Peyer's patch (tissue), 4 donors: ENCODE measurements at regions not wholly inside any gene's neighbourhood (a gene's known extent, or its start where the extent isn't known, plus 50 kb on each side); places are given as distances from the start of the nearest gene placed in this dataset.
A peak's percentile ranks its signal among the peaks of the same experiment; 100 is the strongest.

ENCODE experiments used
- DNase-seq, 3 donors: peaks; one replicate each; pipeline ENCODE4 v3.0.0-alpha.2; 2017 to 2019
- H3K27ac ChIP-seq, 4 donors: fragments of 200-600 bp; sonication (generic); one replicate each; pipeline ENCODE4 v1.5.1; 2016 to 2019
- H3K27me3 ChIP-seq, 2 donors: fragments of 200-600 bp; sonication (generic); one replicate each; pipeline ENCODE4 v1.5.1; 2019
- H3K36me3 ChIP-seq, 3 donors: fragments of 200-600 bp; sonication (generic); one replicate each; pipeline ENCODE4 v1.5.1; 2016 to 2019
- H3K4me1 ChIP-seq, 4 donors: fragments of 200-600 bp; sonication (generic); one replicate each; pipeline ENCODE4 v1.5.1; 2016 to 2019
- H3K4me3 ChIP-seq, 4 donors: fragments of 200-600 bp; sonication (generic); 1 replicate in 3 of 4; 2 replicates in 1 of 4; pipeline ENCODE4 v1.5.1; 2016 to 2019; ENCODE audit warnings: mild to moderate bottlenecking in 1 of 4
- H3K9me3 ChIP-seq, 4 donors: fragments of 200-600 bp; sonication (generic); one replicate each; pipeline ENCODE4 v1.5.1; 2016 to 2019; ENCODE audit warnings: mild to moderate bottlenecking in 1 of 4
- POLR2A ChIP-seq, 2 donors: fragments of 450-650 bp; IDR thresholded peaks; one replicate each; pipeline ENCODE4 v1.5.1; 2017; ENCODE audit warnings: antibody characterized with exemption in 2 of 2, mild to moderate bottlenecking in 2 of 2, moderate library complexity in 2 of 2
- TF ChIP-seq, protein P1 (sequence below), 6 experiments: fragments of 450-650 bp in 4 of 6; fragments of 200-600 bp in 2 of 6; sonication (generic) in 1 of 6; IDR thresholded peaks; one replicate each; pipeline ENCODE4 v1.5.1; 2017 to 2019; ENCODE audit warnings: antibody characterized with exemption in 6 of 6, mild to moderate bottlenecking in 3 of 6, moderate library complexity in 1 of 6

DNA sequence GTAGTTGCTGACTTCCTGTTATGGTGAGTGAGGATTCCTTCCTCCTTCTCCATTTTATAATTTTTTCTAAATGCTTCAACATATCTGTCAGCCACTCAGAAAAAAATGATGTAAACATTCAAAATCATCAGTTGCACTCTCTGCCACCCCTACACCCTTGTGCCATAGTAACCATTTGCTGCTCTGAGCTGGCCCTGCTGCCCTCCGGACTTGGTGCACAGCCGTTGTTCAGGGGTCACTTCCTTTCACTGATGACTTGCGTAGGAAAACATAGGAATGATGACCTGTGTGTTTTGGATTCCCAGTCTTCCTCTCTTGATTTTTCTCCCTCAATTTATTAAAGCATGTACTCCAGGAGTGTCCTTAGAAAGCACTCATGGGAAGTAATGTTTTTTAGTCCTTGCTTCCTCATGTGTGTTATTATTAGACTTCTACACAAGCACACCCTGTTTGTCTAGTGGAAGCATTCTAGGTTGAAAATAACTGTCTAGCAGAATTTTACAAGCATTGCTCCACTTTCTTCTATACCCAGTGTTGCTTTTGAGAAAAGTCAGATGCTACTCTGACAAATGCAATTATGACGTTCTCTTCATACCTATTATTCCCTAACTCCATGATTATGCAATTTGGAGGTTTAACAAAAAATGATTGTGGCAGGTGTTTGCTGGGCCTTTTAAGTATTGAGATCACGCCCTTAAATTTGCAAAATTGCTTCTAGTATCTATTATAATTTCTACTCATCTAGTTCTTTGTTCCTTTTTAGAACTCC lies 62.6 kb upstream of the MTPN start:
- Histone ChIP-seq H3K27ac (no peak overlapping the region), H3K9me3 (no peaks in the 10 kb centered on the region), H3K4me3 (no peak overlapping the region), H3K27me3 (no peaks in the 10 kb centered on the region), H3K4me1 (no peaks in the 10 kb centered on the region), H3K36me3 (no peaks in the 10 kb centered on the region)
- TF ChIP-seq, protein P1, sequence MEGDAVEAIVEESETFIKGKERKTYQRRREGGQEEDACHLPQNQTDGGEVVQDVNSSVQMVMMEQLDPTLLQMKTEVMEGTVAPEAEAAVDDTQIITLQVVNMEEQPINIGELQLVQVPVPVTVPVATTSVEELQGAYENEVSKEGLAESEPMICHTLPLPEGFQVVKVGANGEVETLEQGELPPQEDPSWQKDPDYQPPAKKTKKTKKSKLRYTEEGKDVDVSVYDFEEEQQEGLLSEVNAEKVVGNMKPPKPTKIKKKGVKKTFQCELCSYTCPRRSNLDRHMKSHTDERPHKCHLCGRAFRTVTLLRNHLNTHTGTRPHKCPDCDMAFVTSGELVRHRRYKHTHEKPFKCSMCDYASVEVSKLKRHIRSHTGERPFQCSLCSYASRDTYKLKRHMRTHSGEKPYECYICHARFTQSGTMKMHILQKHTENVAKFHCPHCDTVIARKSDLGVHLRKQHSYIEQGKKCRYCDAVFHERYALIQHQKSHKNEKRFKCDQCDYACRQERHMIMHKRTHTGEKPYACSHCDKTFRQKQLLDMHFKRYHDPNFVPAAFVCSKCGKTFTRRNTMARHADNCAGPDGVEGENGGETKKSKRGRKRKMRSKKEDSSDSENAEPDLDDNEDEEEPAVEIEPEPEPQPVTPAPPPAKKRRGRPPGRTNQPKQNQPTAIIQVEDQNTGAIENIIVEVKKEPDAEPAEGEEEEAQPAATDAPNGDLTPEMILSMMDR (IDR thresholded peaks at IDR 0.05) = no peak
- no peak for TF ChIP-seq POLR2A (IDR thresholded peaks at IDR 0.05)
- DNase-seq = no peak

DNA sequence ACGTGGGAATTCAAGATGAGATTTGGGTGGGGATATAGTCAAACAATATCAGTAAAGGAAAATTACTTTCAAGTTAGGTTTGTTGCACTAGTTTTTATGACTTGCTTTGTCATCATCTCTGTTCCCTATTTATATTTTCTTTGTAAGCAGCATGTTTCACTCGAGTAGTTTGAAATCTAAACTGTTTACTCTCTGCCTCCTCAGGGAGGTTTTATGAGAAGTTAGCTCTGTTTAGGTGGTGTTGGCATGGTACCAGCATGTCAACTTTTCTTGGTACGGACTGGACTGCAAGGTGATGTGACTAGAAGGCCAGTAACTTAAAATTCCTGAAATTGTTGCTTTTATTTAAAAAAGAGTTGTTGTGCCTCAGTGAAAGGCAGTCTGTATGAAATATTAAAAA lies 59.2 kb upstream of the MTPN start:
- TF ChIP-seq POLR2A (IDR thresholded peaks at IDR 0.05) = no peak
- TF ChIP-seq, protein P1 (IDR thresholded peaks at IDR 0.05) = no peak
- H3K9me3 ChIP-seq = no peaks in the 10 kb centered on the region
- no peak for DNase-seq
- H3K36me3 ChIP-seq = no peaks in the 10 kb centered on the region
- no peaks in the 10 kb centered on the region for H3K27me3 ChIP-seq
- H3K27ac ChIP-seq = peak overlapping the region in 1 of 4 donors; percentile 56
- no peak overlapping the region for H3K4me3 ChIP-seq
- H3K4me1 ChIP-seq = no peaks in the 10 kb centered on the region

DNA sequence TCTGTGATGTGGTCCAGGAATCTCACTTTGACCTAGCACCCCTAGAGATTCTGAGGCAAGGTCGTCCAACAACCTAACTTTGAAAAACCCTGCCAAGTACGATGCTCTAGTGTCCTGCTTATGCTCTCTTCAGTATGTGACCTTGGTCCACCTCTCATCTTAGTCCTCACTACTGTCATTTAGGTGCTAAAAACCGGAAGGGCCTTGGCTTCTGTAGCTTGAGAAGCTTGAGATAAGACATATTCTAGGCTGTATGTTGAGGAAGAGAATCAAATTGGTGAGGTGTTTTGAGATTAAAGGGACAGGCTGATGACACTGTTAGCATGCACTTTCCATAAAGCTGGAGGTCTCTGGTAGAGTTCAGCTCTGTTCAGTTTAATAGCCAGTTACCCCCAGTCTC lies 57.0 kb upstream of the MTPN start:
- DNase-seq = no peak
- Histone ChIP-seq H3K27ac (peak overlapping the region in 1 of 4 donors; percentile 76), H3K4me3 (no peak overlapping the region), H3K36me3 (no peaks in the 10 kb centered on the region), H3K4me1 (no peaks in the 10 kb centered on the region), H3K27me3 (no peaks in the 10 kb centered on the region), H3K9me3 (no peaks in the 10 kb centered on the region)
- TF ChIP-seq, protein P1 (IDR thresholded peaks at IDR 0.05) = no peak
- no peak for TF ChIP-seq POLR2A (IDR thresholded peaks at IDR 0.05)

DNA sequence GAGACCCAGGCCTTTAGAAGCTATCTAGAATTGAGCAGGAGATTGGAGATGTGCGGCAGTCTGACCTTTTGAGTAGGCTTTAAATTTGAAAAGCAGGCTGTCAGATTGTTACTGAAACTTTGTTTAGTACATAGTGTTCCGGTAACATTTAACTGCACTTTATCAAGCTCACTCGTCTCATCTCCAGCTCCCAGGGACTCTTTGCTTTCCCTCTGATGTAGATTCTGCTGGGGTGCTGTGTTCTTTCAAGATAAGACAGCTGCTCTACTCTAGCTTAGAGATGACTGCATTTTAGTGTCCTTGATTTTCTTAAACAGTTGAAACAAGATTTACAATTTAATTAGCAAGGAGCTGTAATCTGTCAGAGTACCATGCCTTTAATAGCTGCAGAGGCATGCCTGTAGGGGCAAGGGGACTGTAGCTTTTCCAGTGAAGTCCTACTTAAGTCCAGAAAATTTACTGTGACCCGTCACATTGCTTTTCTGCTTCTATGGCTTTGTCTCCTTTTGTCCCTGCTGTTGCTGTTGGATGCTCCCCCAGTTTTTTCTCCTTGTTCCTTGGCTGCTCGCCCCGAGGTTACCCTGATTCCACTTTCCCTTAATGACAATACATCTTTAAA lies 56.4 kb upstream of the MTPN start:
- no peak for DNase-seq
- TF ChIP-seq POLR2A (IDR thresholded peaks at IDR 0.05) = no peak
- TF ChIP-seq, protein P1 (IDR thresholded peaks at IDR 0.05) = no peak
- Histone ChIP-seq H3K27ac (peak overlapping the region in 1 of 4 donors; percentile 76), H3K4me1 (no peaks in the 10 kb centered on the region), H3K27me3 (no peaks in the 10 kb centered on the region), H3K4me3 (no peak overlapping the region), H3K9me3 (no peaks in the 10 kb centered on the region), H3K36me3 (no peaks in the 10 kb centered on the region)

DNA sequence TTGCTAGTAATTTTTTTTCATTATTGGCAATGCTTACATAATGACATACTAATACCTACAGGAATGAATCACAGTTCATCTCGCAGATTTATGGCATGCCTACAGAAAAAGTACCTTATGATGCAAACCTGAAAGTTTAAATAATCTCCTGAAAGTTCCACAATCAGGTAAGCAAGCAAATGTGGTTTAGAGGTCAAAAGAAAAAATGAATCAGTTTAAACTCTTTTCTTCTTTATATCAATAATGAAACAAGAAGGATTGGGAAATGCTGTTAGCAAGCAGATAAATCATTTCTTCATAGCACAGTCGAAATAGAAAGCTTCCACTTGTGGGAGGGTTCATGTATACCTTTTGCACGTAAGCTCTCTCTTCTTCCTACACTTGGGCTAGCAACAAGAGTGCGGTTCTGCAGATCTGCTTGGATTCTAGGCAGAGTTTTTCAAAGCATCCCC lies 53.7 kb upstream of the MTPN start:
- no peak for DNase-seq
- Histone ChIP-seq H3K27me3 (no peaks in the 10 kb centered on the region), H3K4me1 (no peaks in the 10 kb centered on the region), H3K9me3 (no peaks in the 10 kb centered on the region), H3K36me3 (no peaks in the 10 kb centered on the region), H3K4me3 (no peak overlapping the region), H3K27ac (no peak overlapping the region)
- TF ChIP-seq POLR2A (IDR thresholded peaks at IDR 0.05) = no peak
- TF ChIP-seq, protein P1 (IDR thresholded peaks at IDR 0.05) = no peak
